Suprapubic skin (tissue), 4 donors: ENCODE measurements at regions not wholly inside any gene's neighbourhood (a gene's known extent, or its start where the extent isn't known, plus 50 kb on each side); places are given as distances from the start of the nearest gene placed in this dataset.
"Not testable (repeated sequence)": the region's sequence is repeated elsewhere in the genome, so short reads cannot be mapped to it uniquely, and the experiment has no call there.

Experiments
- DNase-seq, 2 donors: peaks; one replicate each; pipeline ENCODE4 v3.0.0-alpha.2; 2019; ENCODE audit warnings: low spot score in 2 of 2
- H3K27ac ChIP-seq: fragments of 200-600 bp; sonication (generic); one replicate; pipeline ENCODE4 v1.5.1; 2019
- H3K27me3 ChIP-seq: fragments of 200-600 bp; sonication (generic); one replicate; pipeline ENCODE4 v1.5.1; 2019
- H3K36me3 ChIP-seq: fragments of 200-600 bp; sonication (generic); one replicate; pipeline ENCODE4 v1.5.1; 2019
- H3K4me1 ChIP-seq: fragments of 200-600 bp; sonication (generic); one replicate; pipeline ENCODE4 v1.5.1; 2019
- H3K4me3 ChIP-seq: fragments of 200-600 bp; sonication (generic); one replicate; pipeline ENCODE4 v1.5.1; 2019; ENCODE audit warnings: mild to moderate bottlenecking
- H3K9me3 ChIP-seq: fragments of 200-600 bp; sonication (generic); one replicate; pipeline ENCODE4 v1.5.1; 2019
- EP300 ChIP-seq: sonication (generic); formaldehyde crosslinking; IDR thresholded peaks from one replicate; pipeline ENCODE4 v1.6.1; 2017; ENCODE audit warnings: antibody characterized with exemption
- POLR2A ChIP-seq, 2 donors: fragments of 450-650 bp; IDR thresholded peaks; one replicate each; pipeline ENCODE4 v1.6.1; 2017; ENCODE audit warnings: antibody characterized with exemption in 2 of 2, mild to moderate bottlenecking in 2 of 2, moderate library complexity in 2 of 2
- POLR2AphosphoS5 ChIP-seq, 3 donors: sonication (generic); formaldehyde crosslinking; IDR thresholded peaks; one replicate each; pipeline ENCODE4 v1.6.1; 2017; ENCODE audit warnings: antibody characterized with exemption in 3 of 3
- WGBS: methylation state at CpG from one replicate; pipeline ENCODE4 v1.1.5; 2018; 5-methylcytosine and 5-hydroxymethylcytosine counted together
- TF ChIP-seq, protein P1 (sequence below), 2 donors: fragments of 200-600 bp in 1 of 2; fragments of 450-650 bp in 1 of 2; sonication (generic) in 1 of 2; IDR thresholded peaks; one replicate each; pipeline ENCODE4 v1.5.1; 2016 to 2019; ENCODE audit warnings: antibody characterized with exemption in 2 of 2, mild to moderate bottlenecking in 1 of 2, moderate library complexity in 1 of 2

DNA sequence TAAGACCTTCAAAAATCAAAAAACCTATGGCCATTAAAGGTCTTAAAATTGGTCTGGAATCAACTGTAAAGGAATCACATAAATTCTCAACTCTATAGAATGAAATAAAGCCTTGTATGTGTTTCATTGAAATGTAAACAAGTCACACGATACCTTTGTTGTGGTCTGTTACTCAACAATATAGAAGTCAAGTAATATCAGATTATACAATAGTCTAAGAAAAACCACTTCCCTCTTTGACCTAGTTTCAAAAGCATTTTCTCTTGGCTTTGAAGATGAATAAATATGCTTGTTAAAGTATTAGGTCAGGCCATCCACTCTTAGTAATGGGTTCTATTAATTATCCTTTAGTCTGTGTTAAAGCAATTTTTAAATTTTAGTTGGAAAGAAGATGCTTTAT lies 79.8 kb upstream of the DIO2 start:
- 41% methylated on average over 1 of the region's 1 CpG for WGBS

DNA sequence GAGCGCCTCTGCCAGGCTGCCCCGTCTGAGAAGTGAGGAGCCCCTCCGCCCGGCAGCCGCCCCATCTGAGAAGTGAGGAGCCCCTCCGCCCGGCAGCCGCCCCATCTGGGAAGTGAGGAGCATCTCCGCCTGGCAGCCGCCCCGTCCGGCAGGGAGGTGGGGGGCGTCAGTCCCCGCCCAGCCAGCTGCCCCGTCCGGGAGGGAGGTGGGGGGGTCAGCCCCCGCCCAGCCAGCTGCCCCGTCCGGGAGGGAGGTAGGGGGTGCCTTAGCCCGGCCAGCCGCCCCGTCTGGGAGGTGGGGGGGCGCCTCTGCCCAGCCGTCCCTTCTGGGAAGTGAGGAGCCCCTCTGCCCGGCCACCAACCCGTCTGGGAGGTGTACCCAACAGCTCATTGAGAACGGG lies 75.4 kb upstream of the DIO2 start:
- not testable (repeated sequence) for H3K4me1 ChIP-seq, H3K27ac ChIP-seq, H3K4me3 ChIP-seq, H3K27me3 ChIP-seq, H3K9me3 ChIP-seq, H3K36me3 ChIP-seq, DNase-seq
- WGBS, result 92% methylated on average over 10 of the region's 27 CpGs

More for the DNA sequence above, 79.8 kb upstream of the DIO2 start:
- Histone ChIP-seq H3K36me3 (no peaks in the 10 kb centered on the region), H3K9me3 (no peaks in the 10 kb centered on the region), H3K27me3 (no peaks in the 10 kb centered on the region), H3K4me1 (no peaks in the 10 kb centered on the region), H3K27ac (no peak overlapping the region), H3K4me3 (no peak overlapping the region)
- TF ChIP-seq EP300, result no peak
- TF ChIP-seq POLR2A (IDR thresholded peaks at IDR 0.05), result no peak
- TF ChIP-seq, protein P1, sequence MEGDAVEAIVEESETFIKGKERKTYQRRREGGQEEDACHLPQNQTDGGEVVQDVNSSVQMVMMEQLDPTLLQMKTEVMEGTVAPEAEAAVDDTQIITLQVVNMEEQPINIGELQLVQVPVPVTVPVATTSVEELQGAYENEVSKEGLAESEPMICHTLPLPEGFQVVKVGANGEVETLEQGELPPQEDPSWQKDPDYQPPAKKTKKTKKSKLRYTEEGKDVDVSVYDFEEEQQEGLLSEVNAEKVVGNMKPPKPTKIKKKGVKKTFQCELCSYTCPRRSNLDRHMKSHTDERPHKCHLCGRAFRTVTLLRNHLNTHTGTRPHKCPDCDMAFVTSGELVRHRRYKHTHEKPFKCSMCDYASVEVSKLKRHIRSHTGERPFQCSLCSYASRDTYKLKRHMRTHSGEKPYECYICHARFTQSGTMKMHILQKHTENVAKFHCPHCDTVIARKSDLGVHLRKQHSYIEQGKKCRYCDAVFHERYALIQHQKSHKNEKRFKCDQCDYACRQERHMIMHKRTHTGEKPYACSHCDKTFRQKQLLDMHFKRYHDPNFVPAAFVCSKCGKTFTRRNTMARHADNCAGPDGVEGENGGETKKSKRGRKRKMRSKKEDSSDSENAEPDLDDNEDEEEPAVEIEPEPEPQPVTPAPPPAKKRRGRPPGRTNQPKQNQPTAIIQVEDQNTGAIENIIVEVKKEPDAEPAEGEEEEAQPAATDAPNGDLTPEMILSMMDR (IDR thresholded peaks at IDR 0.05), result no peak
- no peak for TF ChIP-seq POLR2AphosphoS5 (IDR thresholded peaks at IDR 0.05)
- DNase-seq, result no peak

DNA sequence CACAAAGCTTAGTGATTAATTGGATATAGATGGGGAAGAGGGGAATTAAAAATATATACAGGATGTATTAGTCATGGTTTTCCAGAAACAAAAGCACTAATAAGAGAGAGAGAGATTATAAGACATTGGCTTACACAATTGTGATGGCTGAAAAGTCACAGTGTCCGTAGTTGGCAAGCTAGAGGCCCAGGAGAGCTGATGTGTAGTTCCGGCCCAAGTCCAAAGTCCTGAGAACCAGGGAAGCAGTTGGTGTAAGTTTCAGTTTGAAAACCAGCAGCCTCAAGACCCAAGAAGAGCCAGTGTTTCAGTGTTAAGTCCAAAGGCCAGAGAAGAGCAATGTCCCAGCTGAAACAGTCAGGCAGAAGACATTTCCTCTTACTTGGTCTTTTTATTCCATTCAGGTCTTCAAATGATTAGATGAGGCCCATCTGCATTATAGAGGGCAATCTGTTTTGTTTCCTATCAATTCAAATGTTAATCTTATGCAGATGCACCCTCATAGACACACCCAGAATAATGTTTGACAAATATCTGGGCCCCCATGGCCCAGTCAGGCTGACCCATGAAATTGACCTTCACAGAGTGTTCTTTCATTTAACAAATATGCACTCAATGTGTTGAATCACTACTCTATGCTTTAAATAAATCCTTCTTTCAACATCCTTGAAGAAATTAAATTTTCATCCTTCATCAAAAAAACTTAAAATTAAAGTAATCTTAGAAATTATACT lies 67.2 kb upstream of the DIO2 start:
- Histone ChIP-seq H3K27ac (peak overlapping the region; percentile 29), H3K4me1 (no peaks in the 10 kb centered on the region), H3K9me3 (no peaks in the 10 kb centered on the region), H3K4me3 (no peak overlapping the region), H3K36me3 (no peaks in the 10 kb centered on the region), H3K27me3 (no peaks in the 10 kb centered on the region)
- no peak for DNase-seq
- 69% methylated on average over 2 of the region's 2 CpGs for WGBS
- no peak for TF ChIP-seq EP300
- no peak for TF ChIP-seq POLR2A (IDR thresholded peaks at IDR 0.05)
- TF ChIP-seq POLR2AphosphoS5 (IDR thresholded peaks at IDR 0.05), result no peak
- TF ChIP-seq, protein P1 (IDR thresholded peaks at IDR 0.05), result no peak

DNA sequence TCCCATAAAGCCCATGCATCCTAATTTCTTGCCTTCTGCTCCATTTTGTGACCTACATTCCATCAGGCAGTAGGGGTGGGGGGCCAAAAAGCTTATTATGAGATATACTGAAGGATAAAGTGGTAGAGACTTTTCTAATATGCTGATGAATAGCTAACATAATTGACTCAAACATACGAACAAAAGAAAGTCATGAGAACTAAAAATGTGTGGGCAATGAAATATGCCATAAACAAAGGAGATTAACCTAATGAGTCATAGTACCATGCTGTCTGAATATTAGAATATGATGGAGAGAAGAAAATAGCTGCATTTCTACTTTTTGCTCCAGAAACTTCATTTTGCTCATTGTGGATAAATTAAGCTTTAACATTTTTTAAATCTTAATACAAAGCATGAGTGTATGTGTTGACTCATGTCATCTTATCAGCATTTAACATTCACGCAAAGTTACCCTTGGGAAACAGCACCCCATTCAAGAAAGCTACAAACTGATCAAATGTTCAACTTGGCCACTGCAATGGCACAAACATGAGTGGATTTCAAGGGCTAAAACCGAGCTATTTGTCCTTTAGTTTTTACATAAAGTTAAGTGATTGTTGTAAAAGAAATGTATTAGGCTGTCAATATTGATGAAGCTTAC lies 64.0 kb upstream of the DIO2 start:
- Histone ChIP-seq H3K36me3 (no peaks in the 10 kb centered on the region), H3K27ac (no peak overlapping the region), H3K9me3 (no peaks in the 10 kb centered on the region), H3K27me3 (no peaks in the 10 kb centered on the region), H3K4me3 (no peak overlapping the region), H3K4me1 (no peaks in the 10 kb centered on the region)
- 40% methylated on average over 3 of the region's 3 CpGs for WGBS
- TF ChIP-seq, protein P1 (IDR thresholded peaks at IDR 0.05), result no peak
- TF ChIP-seq POLR2AphosphoS5 (IDR thresholded peaks at IDR 0.05) (no peak), EP300 (no peak), POLR2A (IDR thresholded peaks at IDR 0.05) (no peak)
- no peak for DNase-seq

DNA sequence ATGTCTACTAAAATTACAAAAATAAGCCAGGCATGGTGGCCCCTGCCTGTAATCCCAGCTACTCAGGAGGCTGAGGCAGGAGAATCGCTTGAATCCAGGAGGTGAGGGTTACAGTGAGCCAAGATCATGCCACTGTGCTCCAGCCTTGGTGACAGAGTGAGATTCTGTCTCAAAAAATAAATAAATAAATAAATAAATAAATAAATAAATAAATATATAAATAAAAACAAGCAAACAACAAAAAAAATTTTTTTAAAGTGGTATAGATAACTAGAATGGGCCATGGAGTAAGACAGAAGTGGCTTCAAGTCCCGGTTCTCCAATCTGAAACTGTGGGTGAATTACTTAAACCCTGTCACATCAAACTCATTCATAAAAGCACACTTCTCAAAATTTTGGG lies 63.0 kb upstream of the DIO2 start:
- H3K4me1 ChIP-seq, H3K4me3 ChIP-seq, H3K9me3 ChIP-seq, DNase-seq, H3K36me3 ChIP-seq, H3K27ac ChIP-seq, H3K27me3 ChIP-seq: not testable (repeated sequence)
- WGBS, result 91% methylated on average over 2 of the region's 2 CpGs

DNA sequence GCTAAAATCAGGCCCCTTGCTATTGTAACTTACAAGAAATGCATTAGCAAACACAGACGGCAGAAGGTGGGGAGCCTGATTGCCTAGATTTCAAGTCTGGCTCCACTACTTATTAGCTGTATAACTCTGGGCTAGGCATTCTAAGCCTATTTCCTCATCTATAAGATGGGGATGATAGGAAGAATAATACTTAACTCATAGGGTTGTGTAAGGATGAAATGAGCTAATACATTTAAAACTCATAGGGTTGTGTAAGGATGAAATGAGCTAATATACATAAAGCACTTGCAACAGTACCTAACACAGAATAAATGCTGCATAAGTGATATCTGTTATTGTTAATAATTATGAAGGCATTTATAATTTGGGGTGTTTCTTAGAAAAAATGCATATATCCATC lies 60.1 kb upstream of the DIO2 start:
- Histone ChIP-seq H3K27ac (no peak overlapping the region), H3K4me3 (no peak overlapping the region), H3K4me1 (peaks cover 4% of the 10 kb centered on the region), H3K27me3 (no peaks in the 10 kb centered on the region), H3K9me3 (no peaks in the 10 kb centered on the region), H3K36me3 (no peaks in the 10 kb centered on the region)
- DNase-seq, result no peak
- WGBS, result 90% methylated on average over 1 of the region's 1 CpG
- TF ChIP-seq, protein P1 (IDR thresholded peaks at IDR 0.05), result no peak
- TF ChIP-seq POLR2AphosphoS5 (IDR thresholded peaks at IDR 0.05) (no peak), EP300 (no peak), POLR2A (IDR thresholded peaks at IDR 0.05) (no peak)
